ENCODE measurements at regions not wholly inside any gene's neighbourhood (a gene's known extent, or its start where the extent isn't known, plus 50 kb on each side); places are given as distances from the start of the nearest gene placed in this dataset.

DNA sequence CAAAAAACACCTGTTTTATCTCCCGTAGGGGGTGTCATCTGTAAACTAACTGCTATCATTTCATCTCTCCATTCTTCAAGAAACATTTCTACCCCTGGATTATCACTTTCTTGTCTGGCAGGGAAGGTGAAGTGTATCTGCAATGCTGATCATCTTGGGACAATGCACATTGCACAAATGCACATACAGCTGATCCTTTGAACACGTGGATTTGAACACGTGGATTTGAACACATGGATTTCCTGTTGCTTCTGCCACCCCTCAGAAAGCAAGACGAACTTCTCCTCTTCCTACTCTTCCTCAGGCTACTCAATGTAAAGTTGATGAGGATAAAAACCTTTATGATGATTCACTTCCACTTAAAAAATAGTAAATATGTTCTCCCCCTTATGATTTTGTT lies 147.4 kb upstream of the PRLR start:
- ChIA-PET POLR2A (no interaction called here), CTCF (no interaction called here), RAD21 (ENCODE audit: low non-redundant PET in 1 of 2, low total read pairs in 2 of 2, uncharacterized antibody in 2 of 2, unreplicated experiment in 2 of 2) (no interaction called here)
- Histone ChIP-seq H3K36me3 (ENCODE audit: control insufficient read depth in 1 of 2, insufficient read depth in 2 of 2, low read length in 2 of 2) (no peaks in the 10 kb centered on the region), H4K20me1 (ENCODE audit: insufficient read depth) (no peaks in the 10 kb centered on the region), H3K4me2 (ENCODE audit: low read length) (no peak overlapping the region), H3K9me3 (ENCODE audit: control insufficient read depth in 1 of 2, insufficient read depth in 1 of 2, low read depth in 1 of 2, low read length in 2 of 2) (no peaks in the 10 kb centered on the region), H3K4me1 (ENCODE audit: control insufficient read depth in 1 of 2, insufficient read depth in 2 of 2, low read length in 2 of 2) (no peaks in the 10 kb centered on the region), H3K79me2 (ENCODE audit: insufficient read depth, low read length) (no peaks in the 10 kb centered on the region), H3K4me3 (replicated peaks in 1 of 2; ENCODE audit: low read depth in 1 of 2, low read length in 2 of 2) (no peak overlapping the region), H3K9me2 (ENCODE audit: insufficient read depth) (no peaks in the 10 kb centered on the region), H3K27ac (ENCODE audit: low read depth, low read length) (no peak overlapping the region), H3K9ac (ENCODE audit: low read length) (no peak overlapping the region), H3K27me3 (ENCODE audit: insufficient read depth, low read length) (no peaks in the 10 kb centered on the region), H2AFZ (ENCODE audit: low read depth, low read length, poor library complexity, severe bottlenecking) (no peak overlapping the region)
- ATAC-seq: no peak
- TF ChIP-seq, protein P1, sequence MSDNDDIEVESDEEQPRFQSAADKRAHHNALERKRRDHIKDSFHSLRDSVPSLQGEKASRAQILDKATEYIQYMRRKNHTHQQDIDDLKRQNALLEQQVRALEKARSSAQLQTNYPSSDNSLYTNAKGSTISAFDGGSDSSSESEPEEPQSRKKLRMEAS (IDR thresholded peaks at IDR 0.05): no peak
- TF ChIP-seq, protein P2, sequence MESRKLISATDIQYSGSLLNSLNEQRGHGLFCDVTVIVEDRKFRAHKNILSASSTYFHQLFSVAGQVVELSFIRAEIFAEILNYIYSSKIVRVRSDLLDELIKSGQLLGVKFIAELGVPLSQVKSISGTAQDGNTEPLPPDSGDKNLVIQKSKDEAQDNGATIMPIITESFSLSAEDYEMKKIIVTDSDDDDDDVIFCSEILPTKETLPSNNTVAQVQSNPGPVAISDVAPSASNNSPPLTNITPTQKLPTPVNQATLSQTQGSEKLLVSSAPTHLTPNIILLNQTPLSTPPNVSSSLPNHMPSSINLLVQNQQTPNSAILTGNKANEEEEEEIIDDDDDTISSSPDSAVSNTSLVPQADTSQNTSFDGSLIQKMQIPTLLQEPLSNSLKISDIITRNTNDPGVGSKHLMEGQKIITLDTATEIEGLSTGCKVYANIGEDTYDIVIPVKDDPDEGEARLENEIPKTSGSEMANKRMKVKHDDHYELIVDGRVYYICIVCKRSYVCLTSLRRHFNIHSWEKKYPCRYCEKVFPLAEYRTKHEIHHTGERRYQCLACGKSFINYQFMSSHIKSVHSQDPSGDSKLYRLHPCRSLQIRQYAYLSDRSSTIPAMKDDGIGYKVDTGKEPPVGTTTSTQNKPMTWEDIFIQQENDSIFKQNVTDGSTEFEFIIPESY (IDR thresholded peaks at IDR 0.05; ENCODE audit: extremely low read depth, insufficient replicate concordance, low read length): no peak
- TF ChIP-seq POLR2A (IDR thresholded peaks at IDR 0.05; ENCODE audit: borderline replicate concordance, extremely low read depth, insufficient read depth, insufficient read length) (no peak), RAD21 (IDR thresholded peaks at IDR 0.05; ENCODE audit: low read depth) (no peak)
- BruUV-seq (replicated peaks): no TSS peak
- intact Hi-C loops (cut with micrococcal nuclease): no loop called here
- DNase-seq (ENCODE audit: low read depth, low spot score): no peak

DNA sequence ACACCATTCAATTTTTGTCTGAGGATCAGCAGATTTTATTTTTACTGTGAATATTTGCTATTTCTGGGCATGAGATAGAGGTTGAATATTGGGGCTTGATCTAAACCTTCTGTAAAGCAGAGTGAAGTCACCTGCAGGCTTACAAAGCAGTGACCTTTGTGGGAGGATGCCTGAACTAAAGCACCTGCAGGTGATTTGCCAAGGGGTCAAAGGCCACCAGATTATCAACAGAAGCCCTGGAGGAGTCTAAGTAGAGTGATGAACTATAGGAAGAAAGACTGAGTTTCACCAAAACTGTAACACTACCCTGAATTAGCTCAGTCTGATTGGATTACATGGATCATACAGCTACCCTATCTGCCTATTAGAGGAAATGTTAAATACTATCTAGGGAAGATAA lies 144.3 kb upstream of the PRLR start:
- intact Hi-C loops (cut with micrococcal nuclease): no loop called here
- BruUV-seq (replicated peaks): no TSS peak
- ATAC-seq (no peak), DNase-seq (ENCODE audit: low read depth, low spot score) (no peak)
- no peak overlapping the region for H3K9ac ChIP-seq (ENCODE audit: low read length)
- H3K4me3 ChIP-seq (replicated peaks in 1 of 2; ENCODE audit: low read depth in 1 of 2, low read length in 2 of 2): no peak overlapping the region
- H3K9me3 ChIP-seq (ENCODE audit: control insufficient read depth in 1 of 2, insufficient read depth in 1 of 2, low read depth in 1 of 2, low read length in 2 of 2): no peaks in the 10 kb centered on the region
- no peak for TF ChIP-seq YY1 (IDR thresholded peaks at IDR 0.05; ENCODE audit: extremely low read depth, insufficient replicate concordance, low read depth, low read length)
- TF ChIP-seq, protein P1 (IDR thresholded peaks at IDR 0.05): no peak
- no peak for TF ChIP-seq TCF7L2 (IDR thresholded peaks at IDR 0.05; ENCODE audit: borderline replicate concordance, extremely low read depth, insufficient read depth, insufficient read length)
- TF ChIP-seq POLR2AphosphoS5 (IDR thresholded peaks at IDR 0.05; ENCODE audit: low read depth, low read length): no peak
- TF ChIP-seq CBX3 (IDR thresholded peaks at IDR 0.05; ENCODE audit: low read depth): no peak
- no peak for TF ChIP-seq POLR2A (IDR thresholded peaks at IDR 0.05; ENCODE audit: borderline replicate concordance, extremely low read depth, insufficient read depth, insufficient read length)
- no peak for TF ChIP-seq CEBPB (IDR thresholded peaks at IDR 0.05; ENCODE audit: low read depth)
- H3K36me3 ChIP-seq (ENCODE audit: control insufficient read depth in 1 of 2, insufficient read depth in 2 of 2, low read length in 2 of 2): no peaks in the 10 kb centered on the region
- no peak overlapping the region for H3K27ac ChIP-seq (ENCODE audit: low read depth, low read length)
- H3K4me1 ChIP-seq (ENCODE audit: control insufficient read depth in 1 of 2, insufficient read depth in 2 of 2, low read length in 2 of 2): no peaks in the 10 kb centered on the region
- no peak overlapping the region for H2AFZ ChIP-seq (ENCODE audit: low read depth, low read length, poor library complexity, severe bottlenecking)
- ChIA-PET CTCF (no interaction called here), RAD21 (ENCODE audit: low non-redundant PET in 1 of 2, low total read pairs in 2 of 2, uncharacterized antibody in 2 of 2, unreplicated experiment in 2 of 2) (no interaction called here), POLR2A (no interaction called here)
- H3K9me2 ChIP-seq (ENCODE audit: insufficient read depth): no peaks in the 10 kb centered on the region
- H3K4me2 ChIP-seq (ENCODE audit: low read length): no peak overlapping the region
- H4K20me1 ChIP-seq (ENCODE audit: insufficient read depth): no peaks in the 10 kb centered on the region
- 0 out of 2 replicates have a peak, but pooled peaks cover 3% of the 10 kb centered on the region for H3K27me3 ChIP-seq (ENCODE audit: insufficient read depth, low read length)
- H3K79me2 ChIP-seq (ENCODE audit: insufficient read depth, low read length): no peaks in the 10 kb centered on the region

Measured in HCT116 (cell line).